ENCODE measurements at regions not wholly inside any gene's neighbourhood (a gene's known extent, or its start where the extent isn't known, plus 50 kb on each side); places are given as distances from the start of the nearest gene placed in this dataset.

- no peaks in the 10 kb centered on the region for H3K4me1 ChIP-seq (ENCODE audit: insufficient read depth, low read length)
- H3K4me3 ChIP-seq (ENCODE audit: low read depth in 1 of 2, low read length in 2 of 2), result no peak overlapping the region
- TF ChIP-seq EZH2 (IDR thresholded peaks at IDR 0.05; ENCODE audit: borderline replicate concordance, low read depth, low read length, severe bottlenecking), result no peak
- TF ChIP-seq, protein P1, sequence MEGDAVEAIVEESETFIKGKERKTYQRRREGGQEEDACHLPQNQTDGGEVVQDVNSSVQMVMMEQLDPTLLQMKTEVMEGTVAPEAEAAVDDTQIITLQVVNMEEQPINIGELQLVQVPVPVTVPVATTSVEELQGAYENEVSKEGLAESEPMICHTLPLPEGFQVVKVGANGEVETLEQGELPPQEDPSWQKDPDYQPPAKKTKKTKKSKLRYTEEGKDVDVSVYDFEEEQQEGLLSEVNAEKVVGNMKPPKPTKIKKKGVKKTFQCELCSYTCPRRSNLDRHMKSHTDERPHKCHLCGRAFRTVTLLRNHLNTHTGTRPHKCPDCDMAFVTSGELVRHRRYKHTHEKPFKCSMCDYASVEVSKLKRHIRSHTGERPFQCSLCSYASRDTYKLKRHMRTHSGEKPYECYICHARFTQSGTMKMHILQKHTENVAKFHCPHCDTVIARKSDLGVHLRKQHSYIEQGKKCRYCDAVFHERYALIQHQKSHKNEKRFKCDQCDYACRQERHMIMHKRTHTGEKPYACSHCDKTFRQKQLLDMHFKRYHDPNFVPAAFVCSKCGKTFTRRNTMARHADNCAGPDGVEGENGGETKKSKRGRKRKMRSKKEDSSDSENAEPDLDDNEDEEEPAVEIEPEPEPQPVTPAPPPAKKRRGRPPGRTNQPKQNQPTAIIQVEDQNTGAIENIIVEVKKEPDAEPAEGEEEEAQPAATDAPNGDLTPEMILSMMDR (IDR thresholded peaks at IDR 0.05; ENCODE audit: borderline replicate concordance, extremely low read depth, low read length, poor library complexity, severe bottlenecking), result peak; percentile 9
- H3K9ac ChIP-seq (ENCODE audit: low read depth, low read length), result no peak overlapping the region
- ATAC-seq (ENCODE audit: insufficient read depth, low read depth), result no peak
- no peaks in the 10 kb centered on the region for H3K27me3 ChIP-seq (ENCODE audit: insufficient read depth, low read length, poor library complexity)
- no peak overlapping the region for H3K27ac ChIP-seq (ENCODE audit: low read length)
- DNase-seq, result no peak
- no peak overlapping the region for H3K4me2 ChIP-seq (ENCODE audit: insufficient read depth, low read length)
- no peaks in the 10 kb centered on the region for H3K9me3 ChIP-seq (ENCODE audit: insufficient read depth, low read length, severe bottlenecking)
- H3K79me2 ChIP-seq (ENCODE audit: insufficient read depth, low read length), result no peaks in the 10 kb centered on the region
- H2AFZ ChIP-seq (ENCODE audit: low read depth, low read length), result no peak overlapping the region
- no peaks in the 10 kb centered on the region for H4K20me1 ChIP-seq (ENCODE audit: insufficient read depth, low read length)
- H3K36me3 ChIP-seq (ENCODE audit: insufficient read depth, low read length), result no peaks in the 10 kb centered on the region
Observed at GRCh38 chrX:104310090-104310489, 55.4 kb upstream of the ESX1 start.

DNA sequence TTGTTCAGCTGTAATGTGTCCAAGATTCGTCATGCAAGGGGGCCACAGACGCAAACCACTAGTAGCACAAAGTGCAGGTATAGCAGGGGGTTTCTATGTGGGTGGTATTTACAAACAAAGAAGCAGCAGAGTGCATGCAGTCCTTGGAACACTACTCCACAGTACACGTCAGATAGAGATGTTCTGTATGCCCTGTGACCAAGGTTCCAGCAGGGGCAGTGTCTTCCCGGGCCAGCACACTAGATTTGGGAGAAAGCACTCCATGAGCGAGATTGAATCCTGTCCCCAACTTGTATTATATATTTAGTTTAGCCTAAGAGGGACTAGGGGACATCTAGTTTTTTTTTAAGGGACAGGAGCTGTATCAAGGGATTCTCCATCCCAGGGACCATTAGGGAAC lies 54.4 kb upstream of the ESX1 start:
- H3K4me2 ChIP-seq (ENCODE audit: insufficient read depth, low read length), result no peak overlapping the region
- no peak for ATAC-seq (ENCODE audit: insufficient read depth, low read depth)
- TF ChIP-seq, protein P1 (IDR thresholded peaks at IDR 0.05; ENCODE audit: borderline replicate concordance, extremely low read depth, low read length, poor library complexity, severe bottlenecking), result no peak
- no peak for TF ChIP-seq EZH2 (IDR thresholded peaks at IDR 0.05; ENCODE audit: borderline replicate concordance, low read depth, low read length, severe bottlenecking)

GRCh38 chrX:104307341-104307740 lies 52.6 kb upstream of the ESX1 start:
- Histone ChIP-seq H3K4me2 (ENCODE audit: insufficient read depth, low read length) (no peak overlapping the region), H4K20me1 (ENCODE audit: insufficient read depth, low read length) (no peaks in the 10 kb centered on the region), H3K27me3 (ENCODE audit: insufficient read depth, low read length, poor library complexity) (no peaks in the 10 kb centered on the region), H3K27ac (ENCODE audit: low read length) (no peak overlapping the region), H3K4me1 (ENCODE audit: insufficient read depth, low read length) (no peaks in the 10 kb centered on the region), H3K79me2 (ENCODE audit: insufficient read depth, low read length) (no peaks in the 10 kb centered on the region), H3K9me3 (ENCODE audit: insufficient read depth, low read length, severe bottlenecking) (no peaks in the 10 kb centered on the region), H2AFZ (ENCODE audit: low read depth, low read length) (no peak overlapping the region), H3K4me3 (ENCODE audit: low read depth in 1 of 2, low read length in 2 of 2) (no peak overlapping the region), H3K9ac (ENCODE audit: low read depth, low read length) (no peak overlapping the region), H3K36me3 (ENCODE audit: insufficient read depth, low read length) (no peaks in the 10 kb centered on the region)
- ATAC-seq (ENCODE audit: insufficient read depth, low read depth) (no peak), DNase-seq (no peak)
- TF ChIP-seq EZH2 (IDR thresholded peaks at IDR 0.05; ENCODE audit: borderline replicate concordance, low read depth, low read length, severe bottlenecking), result no peak
- TF ChIP-seq, protein P1 (IDR thresholded peaks at IDR 0.05; ENCODE audit: borderline replicate concordance, extremely low read depth, low read length, poor library complexity, severe bottlenecking), result no peak

More for the DNA sequence above, 54.4 kb upstream of the ESX1 start:
- Histone ChIP-seq H3K27me3 (ENCODE audit: insufficient read depth, low read length, poor library complexity) (no peaks in the 10 kb centered on the region), H2AFZ (ENCODE audit: low read depth, low read length) (no peak overlapping the region), H3K4me1 (ENCODE audit: insufficient read depth, low read length) (no peaks in the 10 kb centered on the region), H4K20me1 (ENCODE audit: insufficient read depth, low read length) (no peaks in the 10 kb centered on the region), H3K27ac (ENCODE audit: low read length) (no peak overlapping the region), H3K36me3 (ENCODE audit: insufficient read depth, low read length) (no peaks in the 10 kb centered on the region), H3K9ac (ENCODE audit: low read depth, low read length) (no peak overlapping the region), H3K9me3 (ENCODE audit: insufficient read depth, low read length, severe bottlenecking) (no peaks in the 10 kb centered on the region), H3K79me2 (ENCODE audit: insufficient read depth, low read length) (no peaks in the 10 kb centered on the region), H3K4me3 (ENCODE audit: low read depth in 1 of 2, low read length in 2 of 2) (no peak overlapping the region)
- no peak for DNase-seq

GRCh38 chrX:104306180-104306579 lies 51.4 kb upstream of the ESX1 start:
- H3K4me3 ChIP-seq (ENCODE audit: low read depth in 1 of 2, low read length in 2 of 2), result no peak overlapping the region
- DNase-seq (no peak), ATAC-seq (ENCODE audit: insufficient read depth, low read depth) (no peak)
- H3K4me2 ChIP-seq (ENCODE audit: insufficient read depth, low read length), result no peak overlapping the region
- TF ChIP-seq EZH2 (IDR thresholded peaks at IDR 0.05; ENCODE audit: borderline replicate concordance, low read depth, low read length, severe bottlenecking), result no peak
- TF ChIP-seq, protein P1 (IDR thresholded peaks at IDR 0.05; ENCODE audit: borderline replicate concordance, extremely low read depth, low read length, poor library complexity, severe bottlenecking), result no peak
- H3K79me2 ChIP-seq (ENCODE audit: insufficient read depth, low read length), result no peaks in the 10 kb centered on the region
- H2AFZ ChIP-seq (ENCODE audit: low read depth, low read length), result no peak overlapping the region
- H3K27ac ChIP-seq (ENCODE audit: low read length), result no peak overlapping the region
- no peaks in the 10 kb centered on the region for H3K36me3 ChIP-seq (ENCODE audit: insufficient read depth, low read length)
- H4K20me1 ChIP-seq (ENCODE audit: insufficient read depth, low read length), result no peaks in the 10 kb centered on the region
- no peaks in the 10 kb centered on the region for H3K4me1 ChIP-seq (ENCODE audit: insufficient read depth, low read length)
- no peak overlapping the region for H3K9ac ChIP-seq (ENCODE audit: low read depth, low read length)
- H3K9me3 ChIP-seq (ENCODE audit: insufficient read depth, low read length, severe bottlenecking), result no peaks in the 10 kb centered on the region
- no peaks in the 10 kb centered on the region for H3K27me3 ChIP-seq (ENCODE audit: insufficient read depth, low read length, poor library complexity)

Data from DND-41 (cell line).